Testis (tissue), 2 donors: ENCODE measurements at regions not wholly inside any gene's neighbourhood (a gene's known extent, or its start where the extent isn't known, plus 50 kb on each side); places are given as distances from the start of the nearest gene placed in this dataset.

Source experiments
- CTCF ChIP-seq, 3 experiments: fragments of 450-650 bp in 2 of 3; fragments of 200-600 bp in 1 of 3; sonication (generic) in 1 of 3; IDR thresholded peaks; one replicate each; pipeline ENCODE4 v1.5.1; 2016 to 2019; ENCODE audit warnings: antibody characterized with exemption in 3 of 3, mild to moderate bottlenecking in 2 of 3, moderate library complexity in 1 of 3
- POLR2A ChIP-seq: fragments of 450-650 bp; IDR thresholded peaks from one replicate; pipeline ENCODE4 v1.6.1; 2017; ENCODE audit warnings: antibody characterized with exemption, mild to moderate bottlenecking, moderate library complexity

- no peak for TF ChIP-seq CTCF (IDR thresholded peaks at IDR 0.05)
- no peak for TF ChIP-seq POLR2A
Observed at GRCh38 chr17:68176718-68177117, 71.1 kb upstream of the AMZ2 start.
